ENCODE measurements at regions not wholly inside any gene's neighbourhood (a gene's known extent, or its start where the extent isn't known, plus 50 kb on each side); places are given as distances from the start of the nearest gene placed in this dataset.

- TF ChIP-seq CTCF (IDR thresholded peaks at IDR 0.05) (no peak), EZH2 (IDR thresholded peaks at IDR 0.05) (no peak)
Measured at GRCh38 chr10:132470410-132471124, 67.0 kb upstream of the INPP5A start.
